HG02884 (cell line): ENCODE measurements at regions not wholly inside any gene's neighbourhood (a gene's known extent, or its start where the extent isn't known, plus 50 kb on each side); places are given as distances from the start of the nearest gene placed in this dataset.
"Not testable (repeated sequence)": the region's sequence is repeated elsewhere in the genome, so short reads cannot be mapped to it uniquely, and the experiment has no call there.

ENCODE experiments used
- ATAC-seq: cut with Tn5 transposase; IDR thresholded peaks from one replicate; pipeline ENCODE4 v1.9.1; 2021; ENCODE audit warnings: mild to moderate bottlenecking, moderate library complexity; ENCODE audit not compliant: unreplicated experiment

DNA sequence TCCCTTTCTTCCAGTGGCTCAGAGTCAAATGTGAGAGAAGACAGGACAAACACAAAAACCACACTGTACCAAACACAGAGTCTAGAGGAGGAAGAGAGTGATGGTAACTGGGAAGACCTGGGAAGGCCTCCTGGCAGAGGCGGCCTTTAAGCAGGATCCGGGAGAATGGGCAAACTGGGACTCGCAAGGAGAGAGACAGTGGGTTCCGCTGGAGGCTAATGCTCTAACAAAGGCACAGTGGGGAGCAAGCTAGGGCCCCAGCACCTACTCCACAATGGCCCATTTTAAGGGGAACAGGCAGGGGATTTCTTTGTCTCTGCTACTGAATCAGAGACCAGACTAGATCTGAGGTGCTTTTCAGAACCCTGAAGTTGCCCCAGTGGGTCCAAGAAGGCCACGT, 81.4 kb upstream of the HES1 start:
- ATAC-seq: no peak

DNA sequence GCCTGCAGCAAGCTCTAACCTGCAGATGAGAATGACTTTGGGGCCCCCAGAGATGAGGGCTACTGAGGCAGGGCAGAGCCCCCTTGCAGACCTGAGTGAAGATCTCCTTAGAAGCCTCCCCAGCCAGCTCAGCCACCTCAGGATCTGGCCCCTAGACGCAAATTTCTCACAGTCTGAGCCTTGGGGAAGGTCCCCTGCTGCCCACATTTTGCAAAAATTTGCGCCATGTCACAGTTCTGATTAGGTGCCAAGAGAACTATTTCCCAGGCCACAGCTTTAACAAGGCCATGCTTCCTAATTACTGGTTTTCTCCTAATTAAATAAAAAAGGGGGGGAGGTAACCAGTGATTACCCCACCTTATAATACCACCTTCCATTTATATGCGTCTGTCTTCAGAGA, 81.0 kb upstream of the HES1 start:
- no peak for ATAC-seq

DNA sequence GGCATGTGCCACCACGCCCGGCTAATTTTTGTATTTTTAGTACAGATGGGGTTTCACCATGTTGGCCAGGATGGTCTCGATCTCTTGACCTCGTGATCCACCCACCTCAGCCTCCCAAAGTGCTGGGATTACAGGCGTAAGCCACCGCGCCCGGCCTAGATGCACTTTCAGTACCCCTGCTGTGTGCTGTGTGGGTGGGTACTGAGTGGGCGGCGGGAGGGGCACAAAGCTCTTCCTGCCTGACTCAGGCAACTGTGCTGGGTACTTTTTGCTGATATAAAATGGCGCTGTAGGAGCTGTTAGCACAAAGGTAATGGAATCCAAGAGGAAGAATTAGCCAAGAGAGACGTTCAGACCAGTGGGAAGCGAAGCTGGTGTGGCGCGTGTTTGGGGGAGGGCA, 79.6 kb upstream of the HES1 start:
- not testable (repeated sequence) for ATAC-seq

DNA sequence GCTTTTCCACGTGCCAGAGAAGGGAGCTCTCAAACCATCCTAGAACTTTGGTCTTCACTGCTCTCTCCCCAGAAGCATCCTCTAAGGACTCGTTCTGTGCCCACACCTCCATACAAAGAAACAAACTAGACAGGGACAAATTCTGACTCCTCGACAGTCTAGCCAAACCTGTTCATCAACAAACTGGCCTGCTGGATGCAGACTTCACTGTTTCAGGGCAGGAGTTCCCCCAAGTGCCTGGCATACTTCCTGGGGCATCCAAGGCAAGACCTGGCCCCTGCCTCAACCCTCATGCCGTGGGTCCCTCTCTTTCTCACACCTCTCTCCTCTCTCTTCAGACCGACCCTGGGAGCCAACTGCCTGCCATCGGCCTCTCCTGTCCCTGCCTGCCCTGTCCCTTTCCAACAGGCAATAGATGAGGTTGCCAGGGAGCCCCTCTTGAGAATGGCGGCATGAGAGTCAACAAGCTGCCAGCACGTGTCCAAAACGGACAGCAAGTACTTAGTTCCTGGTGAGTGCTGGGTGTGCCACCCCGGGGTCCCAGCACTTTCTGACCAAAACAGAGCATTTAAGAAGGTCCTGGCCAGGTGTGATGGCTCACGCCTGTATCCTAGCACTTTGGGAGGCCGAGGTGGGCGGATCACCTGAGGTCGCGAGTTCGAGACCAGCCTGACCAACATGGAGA, 79.1 kb upstream of the HES1 start:
- ATAC-seq: no peak

DNA sequence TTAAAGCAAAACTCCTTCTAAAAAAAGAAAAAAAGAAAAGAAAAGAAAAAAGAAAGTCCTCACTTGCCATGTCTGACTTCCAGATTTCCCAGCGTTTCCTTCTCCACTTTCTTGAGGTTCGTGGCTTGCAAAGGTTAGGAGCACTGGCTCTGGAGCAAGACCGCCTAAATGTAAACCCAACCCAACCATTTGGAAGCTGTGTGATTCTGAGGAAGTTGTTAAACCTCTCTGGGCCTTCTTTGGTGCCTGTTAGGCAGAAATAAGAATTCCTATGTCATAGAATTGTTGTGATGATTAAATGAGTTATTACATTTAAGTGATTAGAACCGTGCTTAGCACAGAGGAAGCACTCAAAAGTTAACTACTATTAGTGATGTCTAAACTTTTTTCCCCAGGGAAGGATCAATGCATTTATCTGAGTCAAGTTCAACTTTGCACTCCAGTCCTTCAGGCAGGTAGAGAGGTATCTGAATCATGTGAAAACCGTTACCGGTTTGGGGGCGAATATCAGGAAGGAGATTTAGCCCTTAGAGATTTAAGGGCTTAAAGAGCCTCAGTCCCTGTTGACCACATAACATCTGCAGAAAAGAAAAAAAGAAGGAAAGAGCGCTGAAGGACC, 78.3 kb upstream of the HES1 start:
- no peak for ATAC-seq

DNA sequence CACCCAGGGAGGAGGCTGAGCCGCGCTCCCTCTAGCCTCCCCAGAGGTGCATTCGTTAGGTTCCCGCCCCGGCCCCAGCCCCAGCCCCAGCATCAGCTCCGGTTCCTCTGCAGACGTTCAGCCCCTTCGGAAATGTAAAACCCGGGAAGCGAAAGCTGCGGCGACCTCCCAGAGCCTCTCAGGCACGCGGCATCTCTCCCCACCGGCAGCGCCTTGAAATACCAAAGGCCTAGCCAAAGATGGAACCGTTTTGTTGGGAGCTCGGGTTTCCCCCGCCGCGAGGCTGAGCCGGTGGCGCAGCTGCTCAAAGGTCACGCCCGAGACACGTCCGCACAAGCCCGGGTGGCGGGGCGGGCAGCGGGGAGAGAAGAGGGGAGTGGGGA, 77.8 kb upstream of the HES1 start:
- ATAC-seq: no peak

DNA sequence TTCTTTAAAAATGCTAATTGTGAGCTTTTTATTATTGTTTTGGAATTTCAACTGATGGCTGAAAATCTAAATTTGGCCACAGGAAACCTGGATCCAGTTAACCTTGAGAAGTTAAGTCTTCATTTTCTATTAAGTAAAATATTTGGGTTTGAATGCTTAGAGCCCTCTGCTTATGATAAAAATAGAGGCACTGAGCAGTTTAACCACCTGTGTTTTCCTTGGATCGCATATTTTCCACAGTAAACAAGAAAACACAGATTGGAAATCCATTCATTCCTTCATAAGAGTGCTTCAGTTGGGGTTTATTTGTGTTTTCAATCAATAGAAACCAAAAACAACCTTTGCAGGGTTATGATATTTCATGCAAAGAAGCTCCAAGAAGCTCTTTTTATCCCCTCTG, 77.2 kb upstream of the HES1 start:
- no peak for ATAC-seq

DNA sequence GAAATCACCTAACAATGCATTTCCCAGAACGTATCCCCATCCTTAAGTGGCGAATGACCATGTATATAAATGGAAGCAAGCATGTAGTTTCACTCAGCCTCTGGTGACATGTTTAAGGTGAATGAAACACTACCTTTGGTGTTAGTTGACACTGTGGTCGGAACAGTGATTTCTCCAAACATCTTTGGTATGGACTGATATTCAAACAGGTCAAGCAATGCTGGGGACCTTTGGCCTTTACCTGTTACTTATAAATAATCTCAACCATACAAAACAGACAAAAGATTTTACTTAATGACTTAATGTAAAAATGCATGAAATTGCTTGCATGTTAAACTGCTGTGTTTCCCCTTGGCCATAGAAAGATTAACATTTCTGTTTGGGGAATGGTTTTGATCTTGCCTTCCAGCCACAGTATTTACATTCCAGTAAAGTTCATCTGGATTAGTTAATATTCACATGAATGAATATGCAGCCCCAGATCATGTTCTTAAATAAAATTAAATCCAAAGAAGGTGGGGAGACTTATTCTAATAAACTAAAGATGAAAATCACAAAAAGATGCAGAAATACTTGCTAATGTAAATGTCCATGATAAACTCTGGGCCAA, 74.4 kb upstream of the HES1 start:
- ATAC-seq: no peak

DNA sequence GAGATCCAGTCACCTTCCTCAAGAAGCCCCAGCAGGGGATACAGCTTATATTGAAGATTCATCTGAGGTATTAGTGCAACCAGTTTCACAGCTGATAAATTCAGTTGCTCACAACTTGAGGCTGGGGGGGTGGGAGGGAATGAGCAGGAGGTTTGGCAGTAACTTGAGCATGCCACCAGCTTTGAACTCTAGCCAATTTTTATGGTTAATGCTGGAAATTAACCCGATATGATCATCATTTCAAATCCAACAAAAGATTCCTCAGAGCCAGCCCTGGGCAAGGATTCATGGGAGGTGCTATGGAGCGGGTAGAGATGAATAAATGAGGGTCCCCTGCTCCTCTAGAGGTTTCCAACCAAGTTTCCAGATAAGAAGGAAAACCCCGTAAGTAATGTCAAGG, 73.1 kb upstream of the HES1 start:
- no peak for ATAC-seq

DNA sequence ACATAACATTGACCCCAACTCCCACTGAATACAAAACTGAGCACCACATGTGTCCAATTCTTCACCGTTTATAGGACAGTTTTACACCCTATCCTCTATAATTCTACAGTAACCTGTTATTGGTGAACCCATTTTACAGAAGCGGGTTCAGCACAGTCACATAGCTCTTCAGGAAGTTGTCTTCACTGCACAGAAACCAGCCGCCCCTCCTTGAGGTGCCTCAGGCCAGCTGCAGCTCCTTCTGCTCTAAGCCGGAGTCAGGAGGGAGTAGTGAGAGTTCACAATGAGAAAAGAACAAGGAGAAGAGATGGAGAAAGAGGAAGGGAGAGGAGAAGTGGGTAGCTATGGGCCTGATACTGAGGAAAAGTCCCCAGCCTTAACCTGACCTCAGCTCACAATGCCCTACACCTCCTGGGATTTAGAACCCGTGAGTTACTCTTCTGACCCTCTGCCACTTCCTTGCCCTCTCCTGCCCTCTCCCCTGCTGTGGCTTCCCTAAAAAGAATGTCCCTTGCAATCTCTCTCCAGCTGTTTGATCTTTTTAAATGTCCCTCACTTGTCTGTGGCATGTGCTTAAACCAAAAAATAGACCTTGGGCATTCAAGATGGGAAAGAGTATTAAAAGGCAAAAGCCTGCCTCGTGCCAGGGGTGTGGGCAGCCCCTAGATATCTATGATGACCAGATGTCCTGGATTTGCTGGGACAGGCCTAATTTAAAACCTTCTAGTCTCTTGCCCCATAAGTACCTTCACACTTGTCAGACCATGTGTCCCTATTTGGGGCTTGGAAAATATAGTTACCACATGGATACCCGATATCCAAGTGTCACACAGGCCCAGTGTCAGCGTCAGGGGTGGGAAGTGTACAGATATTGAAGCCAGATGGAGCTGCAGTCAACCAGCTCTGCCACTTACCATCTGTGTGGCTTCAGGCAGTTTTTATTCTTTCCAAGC, 71.3 kb upstream of the HES1 start:
- no peak for ATAC-seq

DNA sequence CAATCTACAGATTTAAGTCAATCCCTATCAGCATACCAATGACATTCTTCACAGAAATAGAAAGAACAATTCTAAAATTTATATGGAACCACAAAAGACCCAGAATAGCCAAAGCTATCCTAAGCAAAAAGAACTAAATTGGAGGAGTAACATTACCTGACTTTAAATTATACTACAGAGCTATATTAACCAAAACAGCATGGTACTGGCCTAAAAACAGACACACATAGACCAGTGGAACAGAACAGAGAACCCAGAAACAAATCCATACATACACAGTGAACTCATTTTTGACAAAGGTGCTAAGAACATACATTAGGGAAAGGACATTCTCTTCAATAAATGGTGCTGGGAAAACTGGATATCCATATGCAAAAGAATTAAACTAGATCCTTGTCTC, 68.6 kb upstream of the HES1 start:
- ATAC-seq: not testable (repeated sequence)

DNA sequence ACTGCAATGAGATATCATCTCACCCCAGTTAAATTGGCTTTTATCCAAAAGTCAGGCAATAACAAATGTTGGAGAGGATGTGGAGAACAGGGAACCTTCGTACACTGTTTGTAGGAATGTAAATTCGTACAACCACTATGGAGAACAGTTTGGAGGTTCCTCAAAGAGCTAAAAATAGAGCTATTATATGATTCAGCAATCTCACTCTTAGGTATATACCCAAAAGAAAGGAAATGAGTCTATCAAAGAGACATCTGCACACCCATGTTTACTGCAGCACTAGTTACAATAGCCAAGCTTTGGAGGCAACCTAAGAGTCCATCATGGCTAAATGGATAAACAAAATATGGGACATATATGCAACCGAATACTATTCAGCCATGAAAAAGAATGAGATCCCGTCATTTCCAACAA, 68.0 kb upstream of the HES1 start:
- no peak for ATAC-seq

DNA sequence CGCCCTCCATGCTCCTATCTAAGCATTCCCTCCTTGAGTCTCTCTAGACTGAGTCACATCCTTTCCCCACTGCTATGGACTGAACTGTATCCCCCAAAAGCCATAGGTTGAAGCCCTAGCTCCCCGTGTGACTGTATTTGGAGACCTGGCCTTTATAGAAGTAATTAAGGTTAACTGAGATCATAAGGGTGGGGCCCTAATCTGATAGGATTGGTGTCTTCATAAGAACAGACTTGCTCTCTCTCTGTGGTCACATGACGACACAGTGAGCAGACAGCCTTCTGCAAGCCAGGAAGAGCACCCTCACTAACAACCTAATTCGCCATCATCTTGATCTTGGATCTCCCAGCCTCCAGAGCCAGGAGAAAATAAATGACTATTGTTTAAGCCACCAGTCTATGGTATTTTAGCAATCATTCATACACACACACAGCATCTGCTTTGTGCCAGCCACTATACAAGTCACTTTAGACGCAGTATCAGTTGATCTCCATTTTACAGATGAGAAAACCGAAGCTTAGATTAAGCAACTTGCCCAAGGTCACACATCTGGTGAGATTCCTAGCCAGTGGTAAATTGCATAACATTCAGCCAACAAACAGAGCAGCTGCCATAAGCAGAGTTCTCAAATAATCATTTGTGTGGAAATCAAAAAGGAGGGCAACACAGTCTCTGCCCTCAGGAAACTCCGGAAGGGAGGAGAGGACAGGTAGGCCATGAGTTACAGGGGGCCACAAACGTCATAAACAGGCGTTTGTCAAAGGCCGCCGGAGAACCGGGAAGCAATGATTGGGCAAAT, 66.3 kb upstream of the HES1 start:
- ATAC-seq: no peak

DNA sequence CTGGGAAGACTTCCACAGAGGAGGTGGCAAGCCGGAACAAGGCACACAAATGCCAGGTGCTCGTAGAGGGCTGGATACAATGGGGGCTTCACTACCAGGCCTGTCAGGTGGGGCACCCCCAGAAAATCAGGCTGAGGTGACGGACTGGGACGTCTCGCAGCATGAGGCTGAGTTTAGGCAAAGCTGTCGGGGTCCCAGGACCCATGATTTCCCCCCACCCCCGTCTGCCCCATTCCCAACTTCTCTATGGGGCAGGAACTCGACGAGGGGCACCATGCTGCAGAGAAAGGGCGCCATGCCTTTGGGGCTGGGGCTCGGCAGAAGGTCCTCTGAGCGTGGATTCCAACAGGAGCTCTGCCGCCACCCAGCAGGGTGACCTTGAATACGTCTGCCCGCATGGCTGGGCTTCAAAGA, 65.7 kb upstream of the HES1 start:
- ATAC-seq: no peak

DNA sequence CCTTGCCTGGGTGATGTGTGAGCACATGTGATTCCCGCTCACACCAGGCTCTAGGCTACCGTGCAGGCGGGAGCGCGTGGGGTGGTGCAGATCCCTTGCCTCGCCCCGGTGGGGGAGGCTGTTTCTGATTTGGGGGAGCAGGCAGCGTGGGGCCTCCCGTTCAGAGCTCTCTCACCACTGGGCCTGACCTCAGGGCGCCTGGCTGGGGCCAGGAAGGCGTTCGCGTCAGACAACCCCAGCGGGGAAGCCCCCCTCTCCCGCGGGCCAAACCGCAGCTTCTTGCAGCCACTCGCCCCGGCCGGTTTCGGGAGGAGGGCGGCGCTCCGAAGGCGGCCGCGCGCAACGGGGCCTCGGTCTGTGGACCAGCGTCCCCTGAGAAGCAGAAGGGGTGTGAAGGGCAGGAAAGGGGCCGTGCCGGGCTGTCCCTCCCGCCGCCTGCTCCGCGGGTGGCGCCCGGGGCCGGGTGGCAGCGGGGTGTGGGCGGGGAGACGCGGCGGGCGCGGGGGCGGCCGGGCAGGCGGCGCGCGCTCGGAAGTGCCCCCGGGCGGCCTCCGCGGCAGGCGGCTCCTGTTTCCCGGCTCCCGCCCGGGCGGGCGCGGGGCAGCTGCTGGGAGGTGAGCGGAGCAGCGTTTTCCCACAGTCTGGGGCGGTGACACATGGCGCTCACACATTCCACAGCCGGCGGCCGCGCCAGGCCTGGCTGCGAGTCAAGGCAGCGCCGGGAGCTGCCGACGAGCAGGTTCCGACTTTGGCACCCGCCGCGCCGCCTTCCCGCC, 65.1 kb upstream of the HES1 start:
- peak; percentile 90 for ATAC-seq

DNA sequence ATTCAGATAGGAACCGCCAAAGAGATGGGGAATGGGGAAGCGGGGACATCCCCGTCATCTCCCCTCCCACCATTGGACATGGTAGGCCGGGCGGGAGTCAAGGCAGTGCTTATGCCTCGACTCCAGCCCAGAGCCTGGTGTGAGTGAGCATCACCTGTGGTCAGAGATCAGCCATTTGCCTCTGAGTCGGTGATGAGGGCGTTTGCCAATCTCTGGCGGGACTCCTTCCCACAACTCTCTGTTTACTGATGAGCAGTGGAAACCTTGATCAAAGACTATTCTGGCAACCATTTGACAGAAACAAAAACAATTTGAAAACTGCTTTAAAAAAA, 63.9 kb upstream of the HES1 start:
- no peak for ATAC-seq

DNA sequence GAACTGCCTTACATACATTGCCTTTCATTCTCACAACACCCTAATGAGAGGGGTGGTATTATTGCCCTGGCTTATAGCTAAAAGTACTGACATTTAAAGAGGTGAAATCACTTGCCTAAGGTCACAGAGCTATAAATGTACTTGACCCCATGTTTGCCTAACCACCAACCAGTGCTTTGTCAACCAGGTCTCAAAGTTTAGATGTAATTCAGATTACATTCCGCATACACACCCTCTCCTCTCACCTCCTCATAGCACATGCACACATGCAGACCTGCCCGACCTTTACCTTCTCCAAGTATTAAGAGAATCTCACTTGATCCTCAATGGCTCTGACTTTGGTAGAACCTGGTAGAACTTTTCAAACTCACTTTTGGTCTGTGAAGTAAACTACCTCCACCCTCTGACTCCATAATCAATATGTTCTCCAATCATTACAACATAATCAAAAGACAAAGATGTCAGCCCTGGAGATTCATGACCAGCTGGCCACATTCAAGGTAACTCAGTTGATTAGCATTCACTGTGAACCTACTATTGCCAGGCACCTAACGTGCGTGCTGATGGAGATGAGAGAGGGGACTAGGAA, 63.2 kb upstream of the HES1 start:
- no peak for ATAC-seq

DNA sequence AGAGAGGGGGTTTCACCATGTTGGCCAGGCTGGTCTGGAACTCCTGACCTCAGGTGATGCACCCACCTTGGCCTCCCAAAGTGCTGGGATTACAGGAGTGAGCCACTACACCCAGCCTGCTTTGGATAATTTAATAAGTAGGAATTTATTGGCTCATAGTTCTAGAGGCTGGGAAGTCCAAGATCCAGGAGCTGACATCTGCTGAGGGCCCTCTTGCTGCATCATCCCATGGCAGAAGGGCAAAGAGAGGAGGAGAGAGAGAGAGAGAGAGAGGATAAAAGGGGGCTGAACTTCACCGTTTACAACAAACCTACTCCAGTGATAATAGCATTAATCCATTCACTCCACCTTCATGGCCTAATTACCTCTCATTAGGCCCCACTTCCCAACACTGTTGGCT, 62.0 kb upstream of the HES1 start:
- no peak for ATAC-seq

DNA sequence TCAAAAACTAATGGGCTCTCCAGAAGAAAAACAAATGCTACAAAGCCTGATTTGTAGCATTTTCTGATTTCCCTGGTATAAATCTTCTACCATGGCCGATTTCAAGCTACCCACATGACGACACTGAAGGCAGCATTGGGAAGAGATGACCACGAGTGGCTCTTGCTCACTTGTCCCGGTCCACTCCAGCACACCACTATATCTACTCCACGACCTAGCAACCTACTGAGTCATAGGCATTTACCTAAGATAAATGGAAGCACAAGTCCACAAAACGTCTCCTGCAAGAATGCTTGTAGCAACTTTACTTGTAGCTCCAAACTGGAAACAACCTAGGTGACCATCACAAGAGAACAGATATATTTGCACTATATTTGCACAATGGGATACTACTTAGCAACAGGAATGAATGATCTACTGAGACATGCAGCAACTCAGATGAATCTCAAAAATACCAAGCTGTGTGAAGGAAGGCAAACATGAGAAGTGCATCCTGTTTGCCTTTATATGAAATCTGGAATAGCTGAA, 60.8 kb upstream of the HES1 start:
- ATAC-seq: no peak
